Left cardiac atrium (tissue), 4 donors: ENCODE measurements at regions not wholly inside any gene's neighbourhood (a gene's known extent, or its start where the extent isn't known, plus 50 kb on each side); places are given as distances from the start of the nearest gene placed in this dataset.

Experiments
- ATAC-seq, 2 donors: fragments of 200-7000 bp; cut with Tn5 transposase; one replicate each; pipeline ENCODE4 v1.9.1; 2020; ENCODE audit warnings: mild to moderate bottlenecking in 2 of 2, moderate library complexity in 2 of 2
- DNase-seq: peaks from one replicate; pipeline ENCODE4 v3.0.0-alpha.2; 2020
- intact Hi-C, 2 donors: fragments of 100-400 bp; cut with DNase I; formaldehyde crosslinking; loops; one replicate each; pipeline versions ENCODE4 v1.14.1 to v1.15.1; 2022 to 2023
- donor health status: DM: no; HTN: yes; CAD: no.
- donor health status: DM: no; HTN: yes; CAD: no; lungs with severe emphysema.
- donor health status: DM: yes; HTN: yes; CAD: no.
- donor health status: Dilated cardiomyopathy.

GRCh38 chr3:126267976-126268615 lies 87.7 kb upstream of the ALDH1L1 start:
- DNase-seq (no peak), ATAC-seq (no peak)
- intact Hi-C loops = loop anchor here in 1 of 2 donors (2.0 kb wide), 1 partner anchor 89 kb away; the partner anchor contains the start of gene KLF15

- DNase-seq (peak; percentile 84), ATAC-seq (peak; percentile 74 to 78)
- intact Hi-C loops = no loop called here
Observed at GRCh38 chr3:126267169-126267975, 87.0 kb upstream of the ALDH1L1 start.

GRCh38 chr3:126266850-126267168 lies 86.4 kb upstream of the ALDH1L1 start:
- DNase-seq (no peak), ATAC-seq (no peak)
- intact Hi-C loops = no loop called here

- intact Hi-C loops = no loop called here
- ATAC-seq = peak; percentile 73 to 75
- peak; percentile 74 for DNase-seq
Observed at GRCh38 chr3:126266291-126266840, 86.0 kb upstream of the ALDH1L1 start.

GRCh38 chr3:126264952-126265351 lies 84.6 kb upstream of the ALDH1L1 start:
- no peak for ATAC-seq
- intact Hi-C loops = no loop called here
- no peak for DNase-seq

- intact Hi-C loops = no loop called here
- ATAC-seq (no peak), DNase-seq (no peak)
Observed at GRCh38 chr3:126264381-126264780, 84.0 kb upstream of the ALDH1L1 start.

- DNase-seq = no peak
- intact Hi-C loops = no loop called here
- ATAC-seq = no peak
Observed at GRCh38 chr3:126263971-126264370, 83.6 kb upstream of the ALDH1L1 start.

GRCh38 chr3:126263539-126263938 lies 83.2 kb upstream of the ALDH1L1 start:
- no peak for ATAC-seq
- no peak for DNase-seq
- intact Hi-C loops = no loop called here

GRCh38 chr3:126262227-126262626 lies 81.8 kb upstream of the ALDH1L1 start:
- ATAC-seq (no peak), DNase-seq (no peak)
- intact Hi-C loops = no loop called here

GRCh38 chr3:126261037-126261436 lies 80.7 kb upstream of the ALDH1L1 start:
- peak; percentile 59 to 67 for ATAC-seq
- DNase-seq = peak; percentile 72
- intact Hi-C loops = no loop called here

- intact Hi-C loops = loop anchor here (1.0 to 5.0 kb wide), 4 partner anchors 118 to 213 kb away; no protein-coding TSS in a partner anchor
- DNase-seq = peak; percentile 63
- ATAC-seq = peak; percentile 83 to 90
Observed at GRCh38 chr3:126259411-126260391, 79.3 kb upstream of the ALDH1L1 start.

- intact Hi-C loops = loop anchor here (1.0 to 5.0 kb wide), 4 partner anchors 119 to 214 kb away; no protein-coding TSS in a partner anchor
- DNase-seq = no peak
- ATAC-seq = no peak
Observed at GRCh38 chr3:126258670-126259069, 78.3 kb upstream of the ALDH1L1 start.

GRCh38 chr3:126257984-126258383 lies 77.6 kb upstream of the ALDH1L1 start:
- intact Hi-C loops = loop anchor here (2.0 to 5.0 kb wide), 3 partner anchors 119 to 214 kb away; no protein-coding TSS in a partner anchor
- DNase-seq (no peak), ATAC-seq (no peak)

- no peak for DNase-seq
- ATAC-seq = no peak
- intact Hi-C loops = loop anchor here (5.0 kb wide), 2 partner anchors 120 to 215 kb away; no protein-coding TSS in a partner anchor
Observed at GRCh38 chr3:126257174-126257573, 76.8 kb upstream of the ALDH1L1 start.

- ATAC-seq (peak in 1 of 2 donors; percentile 21), DNase-seq (no peak)
- intact Hi-C loops = loop anchor here (5.0 kb wide), 2 partner anchors 121 to 216 kb away; no protein-coding TSS in a partner anchor
Observed at GRCh38 chr3:126256251-126256650, 75.9 kb upstream of the ALDH1L1 start.

- ATAC-seq = no peak
- DNase-seq = no peak
- intact Hi-C loops = no loop called here
Observed at GRCh38 chr3:126253072-126253471, 72.7 kb upstream of the ALDH1L1 start.

GRCh38 chr3:126252373-126252772 lies 72.0 kb upstream of the ALDH1L1 start:
- no peak for DNase-seq
- intact Hi-C loops = no loop called here
- ATAC-seq = peak in 1 of 2 donors; percentile 41

GRCh38 chr3:126245811-126246727 lies 65.7 kb upstream of the ALDH1L1 start:
- peak; percentile 68 for DNase-seq
- intact Hi-C loops = no loop called here

More at GRCh38 chr3:126245811-126246727, 65.7 kb upstream of the ALDH1L1 start:
- peak; percentile 83 to 93 for ATAC-seq
